Breast epithelium (tissue), 3 donors: ENCODE measurements at regions not wholly inside any gene's neighbourhood (a gene's known extent, or its start where the extent isn't known, plus 50 kb on each side); places are given as distances from the start of the nearest gene placed in this dataset.

Source experiments
- POLR2A ChIP-seq: fragments of 450-650 bp; IDR thresholded peaks from one replicate; pipeline ENCODE4 v1.6.1; 2016; ENCODE audit warnings: antibody characterized with exemption, mild to moderate bottlenecking, moderate library complexity
- POLR2AphosphoS5 ChIP-seq, 3 donors: sonication (generic); formaldehyde crosslinking; IDR thresholded peaks; one replicate each; pipeline ENCODE4 v1.6.1; 2017; ENCODE audit warnings: antibody characterized with exemption in 3 of 3
- TF ChIP-seq, protein P1 (sequence below), 3 donors: fragments of 450-650 bp; IDR thresholded peaks; one replicate each; pipeline ENCODE4 v1.5.1; 2016 to 2017; ENCODE audit warnings: antibody characterized with exemption in 3 of 3, mild to moderate bottlenecking in 3 of 3, moderate library complexity in 3 of 3

- TF ChIP-seq POLR2AphosphoS5 (IDR thresholded peaks at IDR 0.05) (no peak), POLR2A (no peak)
- TF ChIP-seq, protein P1, sequence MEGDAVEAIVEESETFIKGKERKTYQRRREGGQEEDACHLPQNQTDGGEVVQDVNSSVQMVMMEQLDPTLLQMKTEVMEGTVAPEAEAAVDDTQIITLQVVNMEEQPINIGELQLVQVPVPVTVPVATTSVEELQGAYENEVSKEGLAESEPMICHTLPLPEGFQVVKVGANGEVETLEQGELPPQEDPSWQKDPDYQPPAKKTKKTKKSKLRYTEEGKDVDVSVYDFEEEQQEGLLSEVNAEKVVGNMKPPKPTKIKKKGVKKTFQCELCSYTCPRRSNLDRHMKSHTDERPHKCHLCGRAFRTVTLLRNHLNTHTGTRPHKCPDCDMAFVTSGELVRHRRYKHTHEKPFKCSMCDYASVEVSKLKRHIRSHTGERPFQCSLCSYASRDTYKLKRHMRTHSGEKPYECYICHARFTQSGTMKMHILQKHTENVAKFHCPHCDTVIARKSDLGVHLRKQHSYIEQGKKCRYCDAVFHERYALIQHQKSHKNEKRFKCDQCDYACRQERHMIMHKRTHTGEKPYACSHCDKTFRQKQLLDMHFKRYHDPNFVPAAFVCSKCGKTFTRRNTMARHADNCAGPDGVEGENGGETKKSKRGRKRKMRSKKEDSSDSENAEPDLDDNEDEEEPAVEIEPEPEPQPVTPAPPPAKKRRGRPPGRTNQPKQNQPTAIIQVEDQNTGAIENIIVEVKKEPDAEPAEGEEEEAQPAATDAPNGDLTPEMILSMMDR (IDR thresholded peaks at IDR 0.05): no peak
Observed at GRCh38 chr6:109261811-109262210, 120.5 kb downstream of the CD164 start.
